HEK293T (cell line): ENCODE measurements at regions not wholly inside any gene's neighbourhood (a gene's known extent, or its start where the extent isn't known, plus 50 kb on each side); places are given as distances from the start of the nearest gene placed in this dataset.

Experiments used
- ARNT ChIP-seq: fragments of 450-650 bp; IDR thresholded peaks from 2 replicates; pipeline ENCODE4 v1.6.1; 2017; ENCODE audit warnings: mild to moderate bottlenecking
- BHLHE40 ChIP-seq: fragments of 450-650 bp; IDR thresholded peaks from 2 replicates; pipeline ENCODE4 v1.6.1; 2016; ENCODE audit warnings: mild to moderate bottlenecking, moderate library complexity, borderline replicate concordance
- ELF4 ChIP-seq: fragments of 450-650 bp; IDR thresholded peaks from 2 replicates; pipeline ENCODE4 v1.6.1; 2017; ENCODE audit warnings: antibody characterized with exemption
- FOXA1 ChIP-seq: fragments of 450-650 bp; IDR thresholded peaks from 2 replicates; pipeline ENCODE4 v1.6.1; 2016; ENCODE audit warnings: mild to moderate bottlenecking
- FOXK2 ChIP-seq: fragments of 450-650 bp; IDR thresholded peaks from 2 replicates; pipeline ENCODE4 v1.6.1; 2016; ENCODE audit warnings: mild to moderate bottlenecking
- FOXM1 ChIP-seq: fragments of 450-650 bp; IDR thresholded peaks from 2 replicates; pipeline ENCODE4 v1.6.1; 2017; ENCODE audit warnings: mild to moderate bottlenecking, borderline replicate concordance
- HDGF ChIP-seq: fragments of 450-650 bp; IDR thresholded peaks from 2 replicates; pipeline ENCODE4 v1.6.1; 2017; ENCODE audit warnings: antibody characterized with exemption, borderline replicate concordance
- LEF1 ChIP-seq: fragments of 450-650 bp; IDR thresholded peaks from 2 replicates; pipeline ENCODE4 v1.6.1; 2017; ENCODE audit warnings: mild to moderate bottlenecking, borderline replicate concordance
- SP1 ChIP-seq: fragments of 450-650 bp; IDR thresholded peaks from 2 replicates; pipeline ENCODE4 v1.6.1; 2017
- TARDBP ChIP-seq: fragments of 450-650 bp; IDR thresholded peaks from 2 replicates; pipeline ENCODE4 v1.6.1; 2016
- TF ChIP-seq, protein P1 (sequence below): fragments of 450-650 bp; IDR thresholded peaks from 2 replicates; pipeline ENCODE4 v1.6.1; 2016

DNA sequence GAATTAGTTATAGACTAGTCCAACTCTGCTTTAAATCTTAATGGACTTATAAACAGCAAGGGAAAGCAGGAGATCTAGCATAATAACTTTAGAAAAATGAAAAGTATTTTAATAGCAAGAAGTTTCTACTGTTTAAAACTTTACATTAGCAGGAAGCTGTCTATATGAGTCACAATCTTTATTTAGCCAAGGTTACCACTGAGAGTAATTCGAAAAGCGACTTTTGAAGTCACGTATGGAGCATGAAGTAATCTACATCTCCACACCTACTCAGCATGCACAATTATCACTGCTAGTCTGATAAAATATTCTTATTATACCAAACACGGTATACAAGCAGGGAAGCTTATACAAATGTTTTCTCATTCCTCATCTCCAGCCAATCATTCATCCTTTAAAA lies 515.4 kb upstream of the SOX11 start:
- TF ChIP-seq ARNT = no peak
- TF ChIP-seq, protein P1, sequence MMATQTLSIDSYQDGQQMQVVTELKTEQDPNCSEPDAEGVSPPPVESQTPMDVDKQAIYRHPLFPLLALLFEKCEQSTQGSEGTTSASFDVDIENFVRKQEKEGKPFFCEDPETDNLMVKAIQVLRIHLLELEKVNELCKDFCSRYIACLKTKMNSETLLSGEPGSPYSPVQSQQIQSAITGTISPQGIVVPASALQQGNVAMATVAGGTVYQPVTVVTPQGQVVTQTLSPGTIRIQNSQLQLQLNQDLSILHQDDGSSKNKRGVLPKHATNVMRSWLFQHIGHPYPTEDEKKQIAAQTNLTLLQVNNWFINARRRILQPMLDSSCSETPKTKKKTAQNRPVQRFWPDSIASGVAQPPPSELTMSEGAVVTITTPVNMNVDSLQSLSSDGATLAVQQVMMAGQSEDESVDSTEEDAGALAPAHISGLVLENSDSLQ = no peak
- no peak for TF ChIP-seq LEF1
- TF ChIP-seq TARDBP = no peak
- TF ChIP-seq FOXA1 = no peak
- no peak for TF ChIP-seq SP1
- no peak for TF ChIP-seq ELF4
- TF ChIP-seq FOXM1 = no peak
- TF ChIP-seq BHLHE40 = no peak
- TF ChIP-seq HDGF = no peak
- TF ChIP-seq FOXK2 = no peak
